ENCODE measurements at regions not wholly inside any gene's neighbourhood (a gene's known extent, or its start where the extent isn't known, plus 50 kb on each side); places are given as distances from the start of the nearest gene placed in this dataset.
"Not testable (repeated sequence)": the region's sequence is repeated elsewhere in the genome, so short reads cannot be mapped to it uniquely, and the experiment has no call there.

DNA sequence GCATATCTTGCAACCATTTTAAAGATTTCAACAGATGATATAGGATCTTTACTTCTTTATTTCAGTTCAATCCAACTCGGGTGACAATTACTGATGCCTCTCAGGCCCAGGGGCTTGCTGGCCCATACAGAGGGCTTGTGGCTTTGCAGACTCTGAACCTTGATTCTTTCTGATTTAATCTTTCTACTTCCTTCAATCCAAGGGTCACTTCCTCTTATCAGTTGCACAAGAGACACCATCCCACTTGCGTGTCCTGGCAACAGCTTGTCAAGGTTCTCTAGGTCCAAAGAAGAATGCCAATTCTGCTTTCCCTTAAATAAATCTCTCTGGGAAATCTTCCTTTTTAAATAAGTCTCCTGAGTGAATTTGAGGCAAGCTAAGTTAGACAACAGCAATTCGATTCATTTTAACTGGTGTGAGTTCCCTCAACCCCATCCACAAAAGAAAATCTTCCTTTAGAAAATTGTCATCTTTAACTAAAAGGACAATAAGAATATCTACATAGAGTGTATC lies 75.1 kb upstream of the KIF2A start:
- DNase-seq (ENCODE audit: low read depth): not testable (repeated sequence)

DNA sequence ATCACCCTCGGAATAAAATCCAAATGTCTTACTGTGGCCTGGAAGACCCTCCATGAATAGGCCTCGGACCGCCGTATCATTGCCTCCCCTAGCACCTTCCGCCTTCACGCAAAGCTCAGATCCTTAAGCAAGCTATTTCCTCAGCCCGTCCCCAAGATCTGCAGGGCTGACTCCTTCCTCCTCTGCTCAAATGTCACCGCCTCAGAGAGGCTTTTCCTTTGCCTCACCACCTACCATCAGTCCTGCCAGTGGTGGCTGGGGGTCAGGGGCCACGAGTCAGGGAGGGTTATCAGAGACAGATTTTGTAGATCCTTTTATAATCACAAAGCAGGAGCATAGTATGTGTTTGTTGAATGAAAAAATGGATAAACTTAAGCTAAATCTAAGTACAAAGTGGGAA lies 74.4 kb upstream of the KIF2A start:
- DNase-seq (ENCODE audit: low read depth): no peak

DNA sequence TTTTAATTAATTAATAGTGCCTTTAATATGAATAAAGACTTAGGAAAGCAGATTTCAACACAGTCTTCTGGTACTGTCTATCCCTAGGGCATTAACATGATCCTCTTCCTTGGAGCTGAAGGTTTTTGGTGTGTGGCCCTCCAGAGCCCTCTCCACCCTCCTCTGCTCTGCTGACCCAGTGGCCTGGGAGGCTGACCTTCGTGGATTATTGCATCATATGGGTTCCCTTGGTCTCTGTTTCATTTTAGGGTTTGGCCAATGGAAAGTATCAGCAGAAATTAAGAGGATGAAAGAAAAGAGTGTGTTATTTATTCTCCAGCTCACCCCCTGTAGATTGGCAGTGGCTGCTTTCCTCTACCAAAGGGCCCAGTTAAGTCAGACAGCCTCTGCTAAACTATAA lies 73.8 kb upstream of the KIF2A start:
- DNase-seq (ENCODE audit: low read depth): not testable (repeated sequence)

DNA sequence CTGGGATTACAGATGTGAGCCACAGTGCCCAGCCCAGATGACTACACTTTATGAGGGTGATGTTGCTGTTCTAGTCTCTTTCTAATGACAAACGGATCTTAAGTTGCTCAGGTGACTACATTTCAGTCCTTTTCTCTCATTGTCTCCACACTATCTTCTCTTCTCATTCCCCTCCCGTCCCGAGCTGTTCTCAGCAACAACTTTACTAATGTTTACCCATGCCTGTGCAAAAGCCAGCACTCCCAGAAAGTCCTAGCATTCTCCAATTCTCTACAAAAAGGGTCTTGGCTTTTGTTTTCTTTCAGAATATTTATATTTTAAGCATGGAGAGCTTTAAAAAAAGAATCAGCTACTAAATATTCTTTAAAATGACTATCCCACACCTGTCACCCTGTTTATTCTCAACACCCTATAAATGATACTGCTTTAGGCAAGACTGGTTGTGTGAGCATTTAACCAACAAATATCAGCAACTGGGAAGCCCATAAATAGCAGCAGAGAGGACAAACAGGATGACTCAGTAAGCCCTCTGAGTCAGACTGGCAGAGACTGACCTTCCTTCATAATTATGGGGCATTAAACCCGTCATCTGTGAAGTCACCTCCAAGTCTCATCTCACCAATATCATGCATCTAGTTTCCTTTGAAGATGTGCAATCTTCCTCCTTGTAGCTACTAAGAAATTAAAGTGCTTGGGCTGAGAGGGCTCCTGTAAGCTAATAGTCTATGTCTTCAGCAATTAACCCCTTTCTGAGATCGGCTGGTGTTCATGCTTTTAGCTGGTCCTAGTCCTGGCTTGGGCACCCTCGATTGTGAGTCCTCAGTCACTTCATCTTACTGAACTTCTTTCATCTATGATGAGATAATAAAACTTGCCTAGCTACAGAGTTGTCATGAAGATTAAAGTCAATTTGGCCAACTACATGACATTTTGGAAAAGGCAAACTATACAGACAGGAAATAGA lies 72.6 kb upstream of the KIF2A start:
- peak; percentile 19 for DNase-seq (ENCODE audit: low read depth)

DNA sequence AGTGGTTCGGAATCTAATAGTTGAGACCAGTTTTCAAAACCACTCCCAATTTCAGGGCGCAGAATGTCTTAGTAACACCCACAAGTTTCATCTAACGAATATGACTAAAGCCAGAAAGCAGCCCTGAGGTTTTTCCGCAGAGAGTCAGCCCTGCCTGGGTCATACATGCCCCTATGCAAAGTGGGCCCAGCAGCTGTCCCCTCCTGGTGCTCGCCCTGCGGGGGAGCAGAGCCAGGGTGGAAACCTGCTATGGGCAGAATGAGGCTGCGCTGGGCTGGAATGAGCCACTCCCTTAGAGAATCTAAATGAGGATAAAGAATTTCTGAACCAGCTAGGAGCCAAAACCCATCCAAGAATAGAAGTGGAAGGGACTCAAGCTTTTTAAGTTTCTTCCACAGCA lies 69.4 kb upstream of the KIF2A start:
- DNase-seq (ENCODE audit: low read depth): not testable (repeated sequence)

DNA sequence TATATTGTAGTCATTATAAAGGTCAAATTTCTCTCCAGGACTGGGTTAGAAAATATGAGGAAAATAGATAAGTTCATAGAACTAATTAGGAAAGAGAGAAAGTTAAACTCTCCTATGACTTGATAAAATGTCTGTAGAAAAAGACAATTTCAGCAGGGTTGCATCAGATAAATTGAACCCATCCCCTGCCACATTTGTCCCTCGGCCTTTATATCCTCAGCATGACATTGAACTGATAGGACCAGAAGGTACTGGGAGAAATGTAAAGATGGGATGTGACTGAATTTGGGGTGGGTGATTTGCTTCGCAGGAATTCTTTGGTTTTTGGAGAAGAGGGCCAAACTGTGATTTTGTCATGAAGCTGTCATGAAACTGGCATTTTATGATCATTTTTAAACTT lies 68.1 kb upstream of the KIF2A start:
- not testable (repeated sequence) for DNase-seq (ENCODE audit: low read depth)

DNA sequence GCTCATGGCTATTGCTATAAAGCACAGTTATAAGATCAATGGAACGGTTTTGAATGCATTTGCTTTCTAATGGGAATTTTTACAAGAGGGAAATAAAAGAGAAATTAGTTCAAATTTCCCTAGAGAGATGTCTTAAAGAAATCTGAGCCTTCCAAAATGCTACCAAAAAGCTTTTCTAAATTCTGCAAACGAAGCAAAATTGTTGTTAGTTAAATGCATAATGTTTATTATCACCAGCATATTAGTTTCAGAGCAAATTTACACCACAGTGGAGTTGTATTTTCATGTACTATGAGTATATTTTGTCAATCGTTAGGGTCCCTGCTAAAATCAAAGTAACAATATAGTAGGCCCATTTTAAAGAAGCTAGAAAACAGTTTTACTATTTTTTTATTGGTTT lies 67.4 kb upstream of the KIF2A start:
- DNase-seq (ENCODE audit: low read depth): not testable (repeated sequence)

DNA sequence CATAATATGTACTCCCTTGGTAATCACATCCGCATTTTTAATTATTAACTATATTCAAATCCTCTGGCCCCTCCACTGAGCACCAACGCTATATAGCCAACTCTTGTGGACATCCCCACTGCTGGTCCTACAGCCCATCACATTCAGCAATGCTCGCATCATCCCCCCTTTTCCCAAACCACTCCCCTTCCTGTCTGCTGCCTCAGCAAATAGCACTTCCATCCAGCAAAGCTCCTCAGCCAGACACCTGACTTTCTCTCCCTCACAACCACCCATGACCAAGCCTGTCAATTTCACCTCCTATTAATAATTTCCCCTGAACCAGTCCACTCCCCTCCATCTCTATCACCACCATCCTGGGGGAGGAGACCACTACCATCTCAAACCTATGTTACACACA lies 65.5 kb upstream of the KIF2A start:
- DNase-seq (ENCODE audit: low read depth): not testable (repeated sequence)

DNA sequence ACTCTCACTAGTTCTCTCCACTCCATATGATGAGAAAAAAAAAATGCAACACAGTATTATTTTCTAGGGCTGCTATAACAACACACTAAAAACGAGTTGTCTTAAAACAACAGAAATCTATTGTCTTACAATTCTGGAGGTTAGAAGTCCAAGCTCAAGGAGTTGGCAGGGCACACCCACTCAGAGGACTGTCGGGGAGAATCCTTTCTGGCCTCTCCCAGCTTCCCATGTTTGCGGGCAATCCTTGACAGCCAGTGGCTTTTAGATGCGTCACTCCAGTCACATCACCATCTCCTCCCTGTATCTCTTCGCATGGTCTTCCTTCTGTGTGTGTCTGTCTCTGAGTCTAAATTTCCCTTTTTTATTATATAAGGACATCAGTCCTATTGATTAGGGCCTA lies 64.0 kb upstream of the KIF2A start:
- DNase-seq (ENCODE audit: low read depth): not testable (repeated sequence)

DNA sequence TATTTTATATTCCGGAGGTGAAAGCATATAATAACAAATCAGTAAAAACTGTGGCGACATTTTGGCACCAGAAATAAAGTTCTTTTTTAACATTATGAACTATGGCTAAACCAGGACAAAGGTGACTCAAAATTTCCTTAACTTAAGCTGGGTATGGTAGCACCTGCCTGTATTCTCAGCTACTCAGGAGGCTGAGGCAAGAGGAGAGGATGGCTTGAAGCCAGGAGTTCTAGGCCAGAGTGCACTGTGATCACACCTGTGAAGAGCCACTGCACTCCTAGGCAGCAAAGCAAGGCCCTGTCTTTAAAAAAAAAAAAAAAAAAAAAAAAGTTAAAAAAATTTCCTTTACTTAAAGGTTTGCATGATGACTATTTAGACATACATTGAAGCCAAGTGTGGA lies 63.0 kb upstream of the KIF2A start:
- DNase-seq (ENCODE audit: low read depth): not testable (repeated sequence)

DNA sequence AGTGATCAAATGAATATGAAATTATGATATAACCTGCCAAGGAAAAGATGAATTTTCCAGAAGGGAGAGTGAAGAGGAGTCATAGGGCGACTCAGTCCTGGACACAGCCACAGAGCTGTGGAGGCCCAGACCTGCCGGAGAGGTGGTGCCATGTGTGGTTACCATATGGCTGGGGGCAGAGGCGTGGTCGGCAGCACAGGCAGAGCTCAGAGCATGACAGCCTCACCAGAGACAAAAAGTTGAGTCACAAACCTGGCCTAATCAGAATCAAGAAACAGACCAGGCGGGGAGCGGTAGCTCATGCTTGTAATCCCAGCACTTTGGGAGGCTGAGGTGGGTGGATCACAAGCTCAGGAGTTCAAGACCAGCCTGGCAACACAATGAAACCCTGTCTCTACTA lies 57.8 kb upstream of the KIF2A start:
- not testable (repeated sequence) for DNase-seq (ENCODE audit: low read depth)

DNA sequence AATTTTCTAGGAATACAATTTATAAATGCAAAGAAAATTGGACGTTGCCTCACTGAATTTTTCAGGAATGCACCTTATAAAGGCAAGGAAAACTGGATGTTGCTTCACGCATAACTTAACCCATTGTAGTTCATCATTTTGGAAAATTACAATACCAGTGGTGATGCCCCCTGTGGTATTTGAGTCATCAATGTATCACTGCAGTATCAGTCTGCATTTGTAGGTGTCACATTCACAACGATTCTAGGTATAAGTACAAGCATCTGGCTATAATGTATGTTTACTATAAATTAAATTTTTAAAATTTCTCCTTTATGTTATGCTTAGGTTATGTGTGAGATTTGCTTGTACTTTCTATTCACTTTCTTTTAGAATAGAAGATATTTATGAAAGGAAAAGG lies 55.9 kb upstream of the KIF2A start:
- not testable (repeated sequence) for DNase-seq (ENCODE audit: low read depth)

DNA sequence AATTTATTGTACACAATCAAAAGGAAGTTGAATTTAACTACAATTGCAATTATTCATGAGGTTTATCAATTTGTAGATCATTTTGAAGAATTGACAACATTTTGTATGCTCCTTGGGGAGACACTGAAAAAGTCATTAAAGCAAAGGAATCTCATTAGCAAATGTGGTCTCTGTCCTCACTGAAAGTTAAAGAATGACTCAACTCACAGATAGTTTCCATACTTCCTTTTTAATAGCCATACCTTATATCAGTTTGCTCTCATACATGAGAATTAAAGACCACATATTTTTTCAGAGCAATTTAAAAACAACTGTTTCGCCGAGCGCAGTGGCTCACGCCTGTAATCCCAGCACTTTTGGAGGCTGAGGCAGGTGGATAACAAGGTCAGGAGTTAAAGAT lies 55.1 kb upstream of the KIF2A start:
- DNase-seq (ENCODE audit: low read depth): not testable (repeated sequence)

DNA sequence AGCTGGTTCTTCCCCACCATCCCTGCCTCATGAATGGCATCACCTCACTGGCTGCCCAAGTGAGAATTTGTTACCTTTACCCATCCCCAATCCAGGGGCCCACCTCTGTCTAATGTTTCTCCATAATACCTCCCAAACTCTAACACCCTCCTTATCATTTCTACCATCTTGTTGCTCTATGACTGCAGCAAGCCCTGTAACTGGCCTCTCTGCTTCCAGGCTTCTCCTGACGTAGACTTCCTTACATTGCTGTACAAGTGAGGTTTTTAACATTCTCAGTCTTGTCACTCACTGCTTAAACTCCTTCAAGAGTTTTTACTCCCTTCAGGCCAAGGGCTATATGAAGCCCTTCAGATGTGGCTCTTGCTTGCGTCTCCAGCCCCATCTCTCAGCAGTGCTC lies 53.5 kb upstream of the KIF2A start:
- not testable (repeated sequence) for DNase-seq (ENCODE audit: low read depth)

DNA sequence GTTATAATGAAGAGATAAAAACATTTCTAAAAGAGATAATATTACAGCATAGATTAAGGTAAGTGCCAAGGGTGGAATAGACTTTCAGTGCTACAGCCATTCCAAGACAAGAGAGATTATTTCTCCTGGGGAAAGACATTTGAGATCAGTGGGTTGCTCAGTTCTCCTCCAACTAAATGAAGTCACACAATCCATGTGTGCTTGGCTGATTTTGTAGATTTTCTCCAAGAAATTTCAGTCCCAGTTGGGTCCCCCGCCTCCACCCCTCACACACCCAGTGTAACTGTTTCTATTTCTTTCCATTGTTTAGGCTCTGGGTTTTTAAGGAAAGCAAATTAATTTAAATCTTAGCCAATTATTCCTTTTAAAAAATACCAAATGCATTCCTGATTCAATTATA lies 50.5 kb upstream of the KIF2A start:
- DNase-seq (ENCODE audit: low read depth): not testable (repeated sequence)

DNA sequence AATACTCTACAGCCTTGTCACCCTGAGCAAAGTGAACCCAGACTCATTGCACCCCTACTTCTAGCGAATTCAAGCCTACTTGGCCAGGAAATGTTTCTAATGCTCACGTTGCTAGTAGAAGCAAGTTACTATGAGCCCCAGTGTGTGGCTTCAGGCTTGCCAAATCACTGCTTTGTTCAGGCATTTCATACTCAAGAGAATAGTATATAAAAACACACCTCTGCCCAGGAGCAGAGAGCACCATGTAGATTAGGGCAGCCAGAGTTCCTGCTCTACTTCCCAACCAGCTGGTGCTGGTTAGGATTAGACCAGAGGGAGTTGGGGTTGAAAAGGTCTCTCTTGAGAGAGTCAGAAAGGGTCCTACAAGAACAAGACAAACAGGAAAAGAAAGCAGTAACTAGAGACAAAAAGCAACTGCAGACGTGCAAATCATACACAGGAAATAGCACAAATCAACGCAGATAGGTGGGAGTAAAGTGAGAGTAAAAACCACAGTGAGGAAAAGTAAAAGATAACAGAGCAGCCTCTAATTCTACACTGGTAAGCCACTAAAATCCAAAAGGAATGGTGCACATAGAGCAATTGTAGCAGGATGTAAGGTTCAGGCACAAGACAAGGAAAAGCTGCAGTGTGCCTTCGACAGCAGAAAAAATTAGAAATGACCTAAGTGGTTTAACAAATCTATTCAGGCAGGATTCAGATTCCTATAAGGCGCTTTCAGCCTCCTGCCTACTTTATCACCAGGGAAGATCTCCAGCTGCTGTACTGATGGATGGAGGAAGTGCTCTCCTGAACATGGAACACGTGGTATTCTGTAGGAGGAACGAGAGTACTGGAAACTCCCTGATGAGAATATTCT lies 49.6 kb upstream of the KIF2A start:
- no peak for DNase-seq (ENCODE audit: low read depth)
